ENCODE measurements at regions not wholly inside any gene's neighbourhood (a gene's known extent, or its start where the extent isn't known, plus 50 kb on each side); places are given as distances from the start of the nearest gene placed in this dataset.

- no peak for TF ChIP-seq POLR2A (IDR thresholded peaks at IDR 0.05)
- TF ChIP-seq, protein P1, sequence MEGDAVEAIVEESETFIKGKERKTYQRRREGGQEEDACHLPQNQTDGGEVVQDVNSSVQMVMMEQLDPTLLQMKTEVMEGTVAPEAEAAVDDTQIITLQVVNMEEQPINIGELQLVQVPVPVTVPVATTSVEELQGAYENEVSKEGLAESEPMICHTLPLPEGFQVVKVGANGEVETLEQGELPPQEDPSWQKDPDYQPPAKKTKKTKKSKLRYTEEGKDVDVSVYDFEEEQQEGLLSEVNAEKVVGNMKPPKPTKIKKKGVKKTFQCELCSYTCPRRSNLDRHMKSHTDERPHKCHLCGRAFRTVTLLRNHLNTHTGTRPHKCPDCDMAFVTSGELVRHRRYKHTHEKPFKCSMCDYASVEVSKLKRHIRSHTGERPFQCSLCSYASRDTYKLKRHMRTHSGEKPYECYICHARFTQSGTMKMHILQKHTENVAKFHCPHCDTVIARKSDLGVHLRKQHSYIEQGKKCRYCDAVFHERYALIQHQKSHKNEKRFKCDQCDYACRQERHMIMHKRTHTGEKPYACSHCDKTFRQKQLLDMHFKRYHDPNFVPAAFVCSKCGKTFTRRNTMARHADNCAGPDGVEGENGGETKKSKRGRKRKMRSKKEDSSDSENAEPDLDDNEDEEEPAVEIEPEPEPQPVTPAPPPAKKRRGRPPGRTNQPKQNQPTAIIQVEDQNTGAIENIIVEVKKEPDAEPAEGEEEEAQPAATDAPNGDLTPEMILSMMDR (IDR thresholded peaks at IDR 0.05): no peak
These were observed 190.2 kb upstream of the GK2 start for GRCh38 chr4:79598214-79598613.
